HG03060 (cell line): ENCODE measurements at regions not wholly inside any gene's neighbourhood (a gene's known extent, or its start where the extent isn't known, plus 50 kb on each side); places are given as distances from the start of the nearest gene placed in this dataset.

Source experiments
- ATAC-seq: cut with Tn5 transposase; IDR thresholded peaks from one replicate; pipeline ENCODE4 v1.9.1; 2021; ENCODE audit warnings: low read depth, moderate number of reproducible peaks; ENCODE audit not compliant: unreplicated experiment

- ATAC-seq = no peak
Observed at GRCh38 chr14:96637521-96637920, 135.3 kb downstream of the PAPOLA start.

GRCh38 chr14:96638041-96638855 is 136.1 kb downstream of the PAPOLA start:
- no peak for ATAC-seq

GRCh38 chr14:96639550-96639949 is 137.4 kb downstream of the PAPOLA start:
- ATAC-seq = no peak

GRCh38 chr14:96648506-96649326 is 146.5 kb downstream of the PAPOLA start:
- ATAC-seq = no peak

GRCh38 chr14:96649327-96649601 is 147.1 kb downstream of the PAPOLA start:
- ATAC-seq = no peak

GRCh38 chr14:96653597-96653996 is 143.6 kb upstream of the VRK1 start:
- ATAC-seq = no peak

GRCh38 chr14:96658611-96659010 is 138.6 kb upstream of the VRK1 start:
- no peak for ATAC-seq

- ATAC-seq = no peak
Observed at GRCh38 chr14:96660123-96660522, 137.1 kb upstream of the VRK1 start.

GRCh38 chr14:96660667-96661066 is 136.5 kb upstream of the VRK1 start:
- no peak for ATAC-seq

- ATAC-seq = no peak
Observed at GRCh38 chr14:96661244-96661969, 135.8 kb upstream of the VRK1 start.

GRCh38 chr14:96662116-96662970 is 134.8 kb upstream of the VRK1 start:
- ATAC-seq = no peak

GRCh38 chr14:96663076-96663475 is 134.1 kb upstream of the VRK1 start:
- no peak for ATAC-seq

- no peak for ATAC-seq
Observed at GRCh38 chr14:96663491-96664067, 133.6 kb upstream of the VRK1 start.

GRCh38 chr14:96666088-96666487 is 131.1 kb upstream of the VRK1 start:
- no peak for ATAC-seq

- no peak for ATAC-seq
Observed at GRCh38 chr14:96670391-96670790, 126.8 kb upstream of the VRK1 start.

GRCh38 chr14:96671218-96671617 is 126.0 kb upstream of the VRK1 start:
- no peak for ATAC-seq

- ATAC-seq = no peak
Observed at GRCh38 chr14:96673706-96674105, 123.5 kb upstream of the VRK1 start.

GRCh38 chr14:96674121-96674520 is 123.1 kb upstream of the VRK1 start:
- no peak for ATAC-seq

- no peak for ATAC-seq
Observed at GRCh38 chr14:96676166-96676565, 121.0 kb upstream of the VRK1 start.

- ATAC-seq = no peak
Observed at GRCh38 chr14:96681829-96682228, 115.4 kb upstream of the VRK1 start.
